AG04450 (cell line): ENCODE measurements at regions not wholly inside any gene's neighbourhood (a gene's known extent, or its start where the extent isn't known, plus 50 kb on each side); places are given as distances from the start of the nearest gene placed in this dataset.

Experiments used
- CTCF ChIA-PET: fragments of 300-600, 350-600 bp; formaldehyde crosslinking; extraction: SDS; loops from one replicate; lab custom pipeline; 2022; ENCODE audit warnings: antibody characterized with exemption, inconsistent platforms; lab: Charles Lee
- POLR2A ChIA-PET: fragments of 350-600 bp; formaldehyde crosslinking; extraction: SDS; loops from one replicate; lab custom pipeline; 2021; ENCODE audit warnings: antibody characterized with exemption, inconsistent platforms; lab: Yijun Ruan, JAX
- DNase-seq: peaks from one replicate; pipeline ENCODE4 v3.0.0-alpha.2; 2011; ENCODE audit warnings: low read depth, low spot score
- H3K27ac ChIP-seq: one replicate; pipeline ENCODE4 v1.5.1; 2012; ENCODE audit warnings: low read depth, low read length, control low read depth
- H3K27me3 ChIP-seq: one replicate; pipeline ENCODE4 v1.6.0; 2012; ENCODE audit warnings: low read length; ENCODE audit not compliant: control insufficient read depth, insufficient read depth
- H3K4me3 ChIP-seq: 2 replicates; pipeline ENCODE4 v1.5.1; 2011; ENCODE audit warnings: mild to moderate bottlenecking, low read depth, low read length, control low read depth
- H3K9me3 ChIP-seq: 2 replicates; pipeline ENCODE4 v1.5.1; 2012; ENCODE audit warnings: low read length; ENCODE audit not compliant: control insufficient read depth, insufficient read depth
- CTCF ChIP-seq: IDR thresholded peaks from 2 replicates; pipeline ENCODE4 v1.5.1; 2011; ENCODE audit warnings: low read depth, low read length, control low read depth, inconsistent platforms

- no peak overlapping the region for H3K4me3 ChIP-seq
- CTCF ChIA-PET, result no interaction called here
- H3K27me3 ChIP-seq, result no peaks in the 10 kb centered on the region
- H3K27ac ChIP-seq, result no peak overlapping the region
- no peak for TF ChIP-seq CTCF
- DNase-seq, result peak; percentile 15
- H3K9me3 ChIP-seq, result no peaks in the 10 kb centered on the region
- POLR2A ChIA-PET, result no interaction called here
Measured at GRCh38 chr3:74537164-74537563, 77.3 kb downstream of the CNTN3 start.

GRCh38 chr3:74535281-74535680 is 79.2 kb downstream of the CNTN3 start:
- POLR2A ChIA-PET, result no interaction called here
- no peak for TF ChIP-seq CTCF
- Histone ChIP-seq H3K9me3 (no peaks in the 10 kb centered on the region), H3K27ac (no peak overlapping the region), H3K4me3 (no peak overlapping the region), H3K27me3 (no peaks in the 10 kb centered on the region)
- CTCF ChIA-PET, result no interaction called here
- no peak for DNase-seq

DNA sequence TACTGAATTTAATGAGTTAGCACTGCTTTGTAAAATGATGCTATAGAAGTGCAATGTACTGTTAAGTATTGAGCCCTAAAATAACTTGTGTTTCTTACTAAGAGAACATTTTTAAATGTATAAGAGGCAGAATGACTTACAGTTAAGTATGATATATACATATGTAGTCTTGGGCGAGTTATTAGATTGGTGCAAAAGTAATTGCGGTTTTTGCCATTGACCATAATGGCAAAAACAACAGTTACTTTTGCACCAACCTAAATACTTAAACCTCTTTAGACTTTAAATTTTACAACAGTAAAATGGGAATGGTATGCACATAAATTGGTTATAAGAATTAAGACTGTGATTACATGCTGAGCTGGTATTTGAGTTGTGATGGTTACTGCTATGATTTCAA is 79.8 kb downstream of the CNTN3 start:
- Histone ChIP-seq H3K27me3 (no peaks in the 10 kb centered on the region), H3K27ac (no peak overlapping the region), H3K9me3 (no peaks in the 10 kb centered on the region), H3K4me3 (no peak overlapping the region)
- no peak for TF ChIP-seq CTCF
- DNase-seq, result no peak
- CTCF ChIA-PET, result no interaction called here
- POLR2A ChIA-PET, result no interaction called here

DNA sequence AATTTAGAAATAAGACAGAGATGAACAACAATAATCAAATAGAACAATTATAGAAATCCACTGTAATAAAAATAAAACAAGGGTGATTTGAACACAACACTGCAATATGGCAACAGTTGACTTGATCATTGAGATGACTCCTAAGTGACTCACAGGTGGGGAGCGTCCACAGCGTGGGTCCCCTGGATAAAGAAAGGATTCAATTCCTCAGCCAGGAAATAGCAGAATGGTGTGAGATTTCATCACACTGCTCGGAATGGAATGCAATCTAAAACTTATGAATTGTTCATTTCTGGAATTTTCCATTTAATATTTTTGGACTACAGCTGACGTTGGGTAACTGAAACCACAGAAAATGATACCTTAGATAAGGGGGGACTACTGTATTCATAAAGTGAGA is 82.0 kb downstream of the CNTN3 start:
- H3K4me3 ChIP-seq, result no peak overlapping the region
- POLR2A ChIA-PET, result no interaction called here
- DNase-seq, result peak; percentile 30
- CTCF ChIA-PET, result interaction anchor here (0.5 to 0.6 kb wide), 2 partner anchors 14 to 27 kb away, joined by 3 read pairs; no protein-coding TSS in a partner anchor
- no peak overlapping the region for H3K27ac ChIP-seq
- no peaks in the 10 kb centered on the region for H3K9me3 ChIP-seq
- TF ChIP-seq CTCF, result no peak
- no peaks in the 10 kb centered on the region for H3K27me3 ChIP-seq

DNA sequence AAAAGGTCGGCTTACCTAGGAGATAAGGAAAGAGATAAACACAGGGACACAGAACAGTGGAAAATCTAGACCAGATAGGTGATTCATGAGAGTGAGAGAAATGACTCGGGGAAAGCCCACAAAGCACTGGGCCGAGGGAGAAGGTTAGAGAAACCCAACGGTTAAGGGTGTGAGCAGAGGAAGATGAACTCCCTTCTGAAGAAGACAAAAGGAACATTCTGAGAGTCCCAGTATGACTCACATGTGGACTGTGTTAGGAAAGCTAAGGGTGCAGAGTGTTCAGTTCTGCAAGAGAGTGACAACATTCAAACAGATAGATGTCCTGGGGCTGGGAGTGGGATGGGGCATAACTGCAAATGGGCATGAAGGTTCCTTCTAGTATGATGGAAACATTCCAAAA is 83.0 kb downstream of the CNTN3 start:
- Histone ChIP-seq H3K27me3 (no peaks in the 10 kb centered on the region), H3K9me3 (no peaks in the 10 kb centered on the region), H3K4me3 (no peak overlapping the region), H3K27ac (no peak overlapping the region)
- CTCF ChIA-PET, result no interaction called here
- POLR2A ChIA-PET, result no interaction called here
- DNase-seq, result no peak
- TF ChIP-seq CTCF, result no peak
